HepG2 (cell line): ENCODE measurements at regions not wholly inside any gene's neighbourhood (a gene's known extent, or its start where the extent isn't known, plus 50 kb on each side); places are given as distances from the start of the nearest gene placed in this dataset.

ENCODE experiments used
- ATAC-seq: fragments of 200-7000 bp; cut with Tn5 transposase; 3 replicates; pipeline ENCODE4 v1.9.1; 2020; ENCODE audit warnings: mild to moderate bottlenecking, moderate library complexity
- BruUV-seq: library from RNA; stranded (reverse); fragments of 400-500 nt; replicated peaks from 2 replicates; lab custom pipeline; 2021; lab: Mats Ljungman, UMichigan
- CTCF ChIA-PET: fragments of 300-600 bp; formaldehyde crosslinking; extraction: SDS; loops from one replicate; lab custom pipeline; 2021; ENCODE audit warnings: low total read pairs, inconsistent platforms, low intra/inter-chr PET ratio; lab: Yijun Ruan, JAX
- POLR2A ChIA-PET: fragments of 350-600 bp; sonication (Branson Sonifier 250); formaldehyde crosslinking; loops from one replicate; lab custom pipeline; 2020; ENCODE audit warnings: antibody characterized with exemption, inconsistent platforms; lab: Yijun Ruan, JAX
- DNase-seq: peaks from one replicate; pipeline ENCODE4 v3.0.0-alpha.2; 2015; ENCODE audit warnings: low spot score
- FAIRE-seq: peaks from 3 replicates; lab custom pipeline; 2011; peaks lifted over from hg19 to GRCh38; lab: Jason Lieb, UNC
- H2AFZ ChIP-seq: one replicate; pipeline ENCODE4 v1.6.1; 2011; ENCODE audit warnings: low read length, inconsistent platforms
- H3K27ac ChIP-seq: fragments of 300-600 bp; 3 replicates; pipeline ENCODE4 v1.8.0; 2011; ENCODE audit warnings: mixed run types, mild to moderate bottlenecking, mixed read lengths, low read length, inconsistent platforms; ENCODE audit not compliant: insufficient read depth; ENCODE audit errors: extremely low read length
- H3K27me3 ChIP-seq, 2 experiments: fragments of 200-600 bp in 1 of 2; 2 replicates in 1 of 2; 3 replicates in 1 of 2; pipeline versions ENCODE4 v1.6.0 to v1.8.0; 2011; ENCODE audit warnings: low read length in 2 of 2, mild to moderate bottlenecking in 2 of 2, moderate library complexity in 2 of 2, inconsistent platforms in 1 of 2; ENCODE audit not compliant: insufficient read depth in 2 of 2, control insufficient read depth in 1 of 2
- H3K36me3 ChIP-seq, 2 experiments: fragments of 200-600 bp in 1 of 2; replicated peaks in 1 of 2; 2 replicates in 1 of 2; 3 replicates in 1 of 2; pipeline versions ENCODE4 v1.5.1 to v1.8.0; 2011; ENCODE audit warnings: low read length in 2 of 2, inconsistent platforms in 1 of 2; ENCODE audit not compliant: insufficient read depth in 2 of 2, control insufficient read depth in 1 of 2
- H3K4me1 ChIP-seq: 2 replicates; pipeline ENCODE4 v1.5.1; 2012; ENCODE audit warnings: low read length, inconsistent platforms; ENCODE audit not compliant: insufficient read depth
- H3K4me2 ChIP-seq: 2 replicates; pipeline ENCODE4 v1.6.0; 2011; ENCODE audit warnings: low read depth, low read length, inconsistent platforms
- H3K4me3 ChIP-seq, 3 experiments: fragments of 200-600 bp in 1 of 3; sonication (generic), shearing (Covaris generic) in 1 of 3; replicated peaks in 1 of 3; 2 replicates each; pipeline ENCODE4 v1.5.1; 2011 to 2016; ENCODE audit warnings: low read length in 3 of 3, inconsistent platforms in 2 of 3, low read depth in 2 of 3, mild to moderate bottlenecking in 2 of 3, control low read depth in 1 of 3, mixed read lengths in 1 of 3; ENCODE audit not compliant: insufficient read depth in 1 of 3
- H3K79me2 ChIP-seq: one replicate; pipeline ENCODE4 v1.6.1; 2011; ENCODE audit warnings: low read length, inconsistent platforms; ENCODE audit not compliant: insufficient read depth
- H3K9ac ChIP-seq: 2 replicates; pipeline ENCODE4 v1.6.0; 2011; ENCODE audit warnings: mild to moderate bottlenecking, low read depth, low read length, inconsistent platforms; ENCODE audit not compliant: insufficient read depth
- H3K9me3 ChIP-seq: 2 replicates; pipeline ENCODE4 v1.5.1; 2012; ENCODE audit warnings: mild to moderate bottlenecking, low read length
- H4K20me1 ChIP-seq: 2 replicates; pipeline ENCODE4 v1.6.0; 2011; ENCODE audit warnings: inconsistent platforms, mild to moderate bottlenecking, low read length, moderate library complexity; ENCODE audit not compliant: insufficient read depth
- ATF1 ChIP-seq: IDR thresholded peaks from 2 replicates; pipeline ENCODE4 v1.6.1; 2016; ENCODE audit warnings: mild to moderate bottlenecking, control low read depth
- ELF3 ChIP-seq: IDR thresholded peaks from 2 replicates; pipeline ENCODE4 v1.6.1; 2016; ENCODE audit warnings: missing genetic modification reagents, missing compliant biosample characterization
- HNF4G ChIP-seq, 2 experiments: sonication (generic) in 1 of 2; formaldehyde crosslinking in 1 of 2; IDR thresholded peaks; 2 replicates each; pipeline versions ENCODE4 v1.4.0 to v1.6.1; 2011 to 2020; ENCODE audit warnings: borderline replicate concordance in 2 of 2, low read depth in 2 of 2, mild to moderate bottlenecking in 2 of 2, low read length in 1 of 2, missing genetic modification reagents in 1 of 2, moderate library complexity in 1 of 2
- IKZF4 ChIP-seq: sonication (generic); formaldehyde crosslinking; IDR thresholded peaks from 2 replicates; pipeline ENCODE4 v1.5.1; 2020; ENCODE audit warnings: borderline replicate concordance, mild to moderate bottlenecking, low read depth, missing genetic modification reagents; ENCODE audit errors: not compliant biosample characterization
- KLF6 ChIP-seq: IDR thresholded peaks from 2 replicates; pipeline ENCODE4 v1.8.0; 2016; ENCODE audit warnings: missing biosample characterization, missing genetic modification reagents
- MEIS1 ChIP-seq: sonication (generic); formaldehyde crosslinking; IDR thresholded peaks from 2 replicates; pipeline ENCODE4 v1.9.0; 2021; ENCODE audit warnings: mild to moderate bottlenecking, missing genetic modification reagents, moderate library complexity, borderline replicate concordance
- SRSF9 ChIP-seq: fragments of 200-400 bp; formaldehyde crosslinking; IDR thresholded peaks from 2 replicates; pipeline ENCODE4 v1.6.1; 2018; ENCODE audit warnings: borderline replicate concordance, mild to moderate bottlenecking, low read depth, low read length; ENCODE audit not compliant: insufficient read depth, poor library complexity, severe bottlenecking
- TAF1 ChIP-seq: sonication (generic); formaldehyde crosslinking; IDR thresholded peaks from 2 replicates; pipeline ENCODE4 v1.4.0; 2020; ENCODE audit warnings: missing genetic modification reagents
- ZKSCAN1 ChIP-seq: fragments of 150-350 bp; IDR thresholded peaks from 2 replicates; pipeline ENCODE4 v1.6.1; 2014; ENCODE audit warnings: low read length
- ZNF30 ChIP-seq: sonication (generic); formaldehyde crosslinking; IDR thresholded peaks from 2 replicates; pipeline ENCODE4 v1.5.0; 2020; ENCODE audit warnings: mild to moderate bottlenecking, missing genetic modification reagents
- ZNF713 ChIP-seq: sonication (generic); formaldehyde crosslinking; IDR thresholded peaks from 2 replicates; pipeline ENCODE4 v1.4.0; 2020; ENCODE audit warnings: mild to moderate bottlenecking, missing genetic modification reagents
- WGBS: methylation state at CpG from one replicate; pipeline ENCODE4 v1.1.6; 2017; ENCODE audit warnings: low lambda C conversion rate; 5-methylcytosine and 5-hydroxymethylcytosine counted together
- in situ Hi-C: cut with HindIII; loops from 2 replicates; pipeline ENCODE4 v1.10.0; 2017; ENCODE audit warnings: low pct_unique_long_range_greater_than_20kb; ENCODE audit not compliant: extremely low pct_ligation_motif_present
- intact Hi-C: fragments of 100-400 bp; cut with micrococcal nuclease; formaldehyde crosslinking; loops from one replicate; pipeline ENCODE4 v1.10.0; 2022; ENCODE audit not compliant: unreplicated experiment
- TF ChIP-seq, protein P1 (sequence below): sonication (generic); formaldehyde crosslinking; IDR thresholded peaks from 2 replicates; pipeline ENCODE4 v1.4.0; 2020; ENCODE audit warnings: missing genetic modification reagents
- TF ChIP-seq, protein P2 (sequence below): sonication (generic); formaldehyde crosslinking; IDR thresholded peaks from 2 replicates; pipeline ENCODE4 v1.4.0; 2020; ENCODE audit warnings: mild to moderate bottlenecking, missing genetic modification reagents
- TF ChIP-seq, protein P3 (sequence below): sonication (generic); formaldehyde crosslinking; IDR thresholded peaks from 2 replicates; pipeline ENCODE4 v1.4.0; 2020; ENCODE audit warnings: mild to moderate bottlenecking, missing genetic modification reagents
- TF ChIP-seq, protein P4 (sequence below): IDR thresholded peaks from 2 replicates; pipeline ENCODE4 v1.6.1; 2016; ENCODE audit warnings: control low read depth
- TF ChIP-seq, protein P5 (sequence below): fragments of 450-650 bp; IDR thresholded peaks from 2 replicates; pipeline ENCODE4 v1.6.1; 2017

DNA sequence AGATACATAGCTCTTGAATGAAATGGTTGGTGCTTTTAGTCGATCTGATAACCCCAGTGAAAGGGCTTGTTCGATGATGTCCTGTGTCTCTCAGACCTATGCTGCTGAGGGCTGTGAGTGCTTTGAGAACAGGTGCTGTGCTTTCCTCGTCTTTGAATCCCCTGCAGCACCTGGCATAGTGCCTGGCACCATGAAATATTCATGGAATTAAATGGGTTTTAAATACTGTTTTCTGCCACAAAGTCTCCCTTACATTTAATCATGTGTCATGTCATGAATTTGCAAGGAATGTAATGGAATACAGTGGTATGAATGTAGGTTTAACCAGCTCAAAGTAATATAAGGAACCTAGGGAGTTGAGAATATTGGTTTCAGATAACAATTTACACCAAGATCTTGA lies 220.5 kb upstream of the PRICKLE1 start (continued):
- no peak for TF ChIP-seq ZNF713 (CRISPR knock-in tag)
- TF ChIP-seq KLF6 = no peak
- no peak for TF ChIP-seq HNF4G (IDR thresholded peaks at IDR 0.05; ENCODE audit: borderline replicate concordance, low read depth, low read length)
- no peak for TF ChIP-seq HNF4G (CRISPR knock-in tag; IDR thresholded peaks at IDR 0.05; ENCODE audit: borderline replicate concordance, low read depth)
- TF ChIP-seq, protein P1, sequence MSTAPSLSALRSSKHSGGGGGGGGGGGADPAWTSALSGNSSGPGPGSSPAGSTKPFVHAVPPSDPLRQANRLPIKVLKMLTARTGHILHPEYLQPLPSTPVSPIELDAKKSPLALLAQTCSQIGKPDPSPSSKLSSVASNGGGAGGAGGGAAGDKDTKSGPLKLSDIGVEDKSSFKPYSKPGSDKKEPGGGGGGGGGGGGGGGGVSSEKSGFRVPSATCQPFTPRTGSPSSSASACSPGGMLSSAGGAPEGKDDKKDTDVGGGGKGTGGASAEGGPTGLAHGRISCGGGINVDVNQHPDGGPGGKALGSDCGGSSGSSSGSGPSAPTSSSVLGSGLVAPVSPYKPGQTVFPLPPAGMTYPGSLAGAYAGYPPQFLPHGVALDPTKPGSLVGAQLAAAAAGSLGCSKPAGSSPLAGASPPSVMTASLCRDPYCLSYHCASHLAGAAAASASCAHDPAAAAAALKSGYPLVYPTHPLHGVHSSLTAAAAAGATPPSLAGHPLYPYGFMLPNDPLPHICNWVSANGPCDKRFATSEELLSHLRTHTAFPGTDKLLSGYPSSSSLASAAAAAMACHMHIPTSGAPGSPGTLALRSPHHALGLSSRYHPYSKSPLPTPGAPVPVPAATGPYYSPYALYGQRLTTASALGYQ = no peak

DNA sequence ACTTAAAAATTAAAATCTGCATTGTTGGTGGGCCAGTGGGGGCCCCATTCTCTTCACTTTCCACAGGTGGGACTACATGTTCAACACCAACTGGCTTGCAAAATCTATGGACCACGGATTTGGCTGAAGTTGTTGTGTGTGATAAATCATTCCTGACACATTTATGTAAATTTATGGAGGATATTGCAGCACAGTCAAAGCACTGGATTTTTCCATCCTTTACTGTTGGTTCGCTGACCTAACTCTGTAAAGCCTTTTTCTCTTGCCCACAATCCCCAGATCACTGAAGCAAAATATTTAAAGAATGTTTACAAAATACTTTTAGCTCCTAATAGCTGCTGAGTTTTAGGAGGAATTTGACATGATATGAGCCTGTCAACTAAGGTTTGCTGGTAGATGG lies 219.7 kb upstream of the PRICKLE1 start:
- 0% methylated on average over 1 of the region's 2 CpGs for WGBS
- H3K4me2 ChIP-seq = no peak overlapping the region
- ChIA-PET CTCF (no interaction called here), POLR2A (no interaction called here)
- BruUV-seq = no TSS peak
- H3K9me3 ChIP-seq = no peaks in the 10 kb centered on the region
- no peaks in the 10 kb centered on the region for H3K36me3 ChIP-seq
- no peak overlapping the region for H3K4me3 ChIP-seq
- in situ Hi-C loops (no loop called here), intact Hi-C loops (no loop called here)
- no peaks in the 10 kb centered on the region for H3K79me2 ChIP-seq
- H2AFZ ChIP-seq = no peak overlapping the region
- FAIRE-seq (no peak), DNase-seq (no peak), ATAC-seq (no peak)
- H4K20me1 ChIP-seq = no peaks in the 10 kb centered on the region
- H3K9ac ChIP-seq = no peak overlapping the region
- no peaks in the 10 kb centered on the region for H3K27me3 ChIP-seq
- no peaks in the 10 kb centered on the region for H3K4me1 ChIP-seq
- H3K27ac ChIP-seq = no peak overlapping the region
- TF ChIP-seq, protein P2, sequence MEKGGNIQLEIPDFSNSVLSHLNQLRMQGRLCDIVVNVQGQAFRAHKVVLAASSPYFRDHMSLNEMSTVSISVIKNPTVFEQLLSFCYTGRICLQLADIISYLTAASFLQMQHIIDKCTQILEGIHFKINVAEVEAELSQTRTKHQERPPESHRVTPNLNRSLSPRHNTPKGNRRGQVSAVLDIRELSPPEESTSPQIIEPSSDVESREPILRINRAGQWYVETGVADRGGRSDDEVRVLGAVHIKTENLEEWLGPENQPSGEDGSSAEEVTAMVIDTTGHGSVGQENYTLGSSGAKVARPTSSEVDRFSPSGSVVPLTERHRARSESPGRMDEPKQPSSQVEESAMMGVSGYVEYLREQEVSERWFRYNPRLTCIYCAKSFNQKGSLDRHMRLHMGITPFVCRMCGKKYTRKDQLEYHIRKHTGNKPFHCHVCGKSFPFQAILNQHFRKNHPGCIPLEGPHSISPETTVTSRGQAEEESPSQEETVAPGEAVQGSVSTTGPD (CRISPR knock-in tag) = no peak
- no peak for TF ChIP-seq MEIS1 (CRISPR knock-in tag)
- no peak for TF ChIP-seq ZNF30 (CRISPR knock-in tag)
- no peak for TF ChIP-seq SRSF9
- no peak for TF ChIP-seq ELF3 (CRISPR knock-in tag)
- TF ChIP-seq, protein P3, sequence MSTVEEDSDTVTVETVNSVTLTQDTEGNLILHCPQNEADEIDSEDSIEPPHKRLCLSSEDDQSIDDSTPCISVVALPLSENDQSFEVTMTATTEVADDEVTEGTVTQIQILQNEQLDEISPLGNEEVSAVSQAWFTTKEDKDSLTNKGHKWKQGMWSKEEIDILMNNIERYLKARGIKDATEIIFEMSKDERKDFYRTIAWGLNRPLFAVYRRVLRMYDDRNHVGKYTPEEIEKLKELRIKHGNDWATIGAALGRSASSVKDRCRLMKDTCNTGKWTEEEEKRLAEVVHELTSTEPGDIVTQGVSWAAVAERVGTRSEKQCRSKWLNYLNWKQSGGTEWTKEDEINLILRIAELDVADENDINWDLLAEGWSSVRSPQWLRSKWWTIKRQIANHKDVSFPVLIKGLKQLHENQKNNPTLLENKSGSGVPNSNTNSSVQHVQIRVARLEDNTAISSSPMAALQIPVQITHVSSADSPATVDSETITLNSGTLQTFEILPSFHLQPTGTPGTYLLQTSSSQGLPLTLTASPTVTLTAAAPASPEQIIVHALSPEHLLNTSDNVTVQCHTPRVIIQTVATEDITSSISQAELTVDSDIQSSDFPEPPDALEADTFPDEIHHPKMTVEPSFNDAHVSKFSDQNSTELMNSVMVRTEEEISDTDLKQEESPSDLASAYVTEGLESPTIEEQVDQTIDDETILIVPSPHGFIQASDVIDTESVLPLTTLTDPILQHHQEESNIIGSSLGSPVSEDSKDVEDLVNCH (CRISPR knock-in tag) = no peak
- no peak for TF ChIP-seq TAF1 (CRISPR knock-in tag)
- TF ChIP-seq IKZF4 (CRISPR knock-in tag) = no peak
- TF ChIP-seq ZKSCAN1 = no peak
- TF ChIP-seq, protein P4, sequence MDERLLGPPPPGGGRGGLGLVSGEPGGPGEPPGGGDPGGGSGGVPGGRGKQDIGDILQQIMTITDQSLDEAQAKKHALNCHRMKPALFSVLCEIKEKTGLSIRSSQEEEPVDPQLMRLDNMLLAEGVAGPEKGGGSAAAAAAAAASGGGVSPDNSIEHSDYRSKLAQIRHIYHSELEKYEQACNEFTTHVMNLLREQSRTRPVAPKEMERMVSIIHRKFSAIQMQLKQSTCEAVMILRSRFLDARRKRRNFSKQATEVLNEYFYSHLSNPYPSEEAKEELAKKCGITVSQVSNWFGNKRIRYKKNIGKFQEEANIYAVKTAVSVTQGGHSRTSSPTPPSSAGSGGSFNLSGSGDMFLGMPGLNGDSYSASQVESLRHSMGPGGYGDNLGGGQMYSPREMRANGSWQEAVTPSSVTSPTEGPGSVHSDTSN = no peak
- no peak for TF ChIP-seq ATF1 (CRISPR knock-in tag)
- TF ChIP-seq, protein P5, sequence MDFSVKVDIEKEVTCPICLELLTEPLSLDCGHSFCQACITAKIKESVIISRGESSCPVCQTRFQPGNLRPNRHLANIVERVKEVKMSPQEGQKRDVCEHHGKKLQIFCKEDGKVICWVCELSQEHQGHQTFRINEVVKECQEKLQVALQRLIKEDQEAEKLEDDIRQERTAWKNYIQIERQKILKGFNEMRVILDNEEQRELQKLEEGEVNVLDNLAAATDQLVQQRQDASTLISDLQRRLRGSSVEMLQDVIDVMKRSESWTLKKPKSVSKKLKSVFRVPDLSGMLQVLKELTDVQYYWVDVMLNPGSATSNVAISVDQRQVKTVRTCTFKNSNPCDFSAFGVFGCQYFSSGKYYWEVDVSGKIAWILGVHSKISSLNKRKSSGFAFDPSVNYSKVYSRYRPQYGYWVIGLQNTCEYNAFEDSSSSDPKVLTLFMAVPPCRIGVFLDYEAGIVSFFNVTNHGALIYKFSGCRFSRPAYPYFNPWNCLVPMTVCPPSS = no peak
